ENCODE measurements at regions not wholly inside any gene's neighbourhood (a gene's known extent, or its start where the extent isn't known, plus 50 kb on each side); places are given as distances from the start of the nearest gene placed in this dataset.

GRCh38 chr2:129816813-129817574 is 162.5 kb upstream of the RAB6C start:
- intact Hi-C loops (cut with DNase I): no loop called here
- Histone ChIP-seq H3K4me1 (no peaks in the 10 kb centered on the region), H3K36me3 (no peaks in the 10 kb centered on the region), H3K9me3 (no peaks in the 10 kb centered on the region), H3K4me3 (no peak overlapping the region), H3K27ac (no peak overlapping the region), H3K27me3 (no peaks in the 10 kb centered on the region)
- DNase-seq (ENCODE audit: low spot score in 2 of 2): no peak
- no peak for TF ChIP-seq CTCF (IDR thresholded peaks at IDR 0.05)

GRCh38 chr2:129819855-129820254 is 159.6 kb upstream of the RAB6C start:
- Histone ChIP-seq H3K4me3 (no peak overlapping the region), H3K36me3 (no peaks in the 10 kb centered on the region), H3K27ac (no peak overlapping the region), H3K9me3 (no peaks in the 10 kb centered on the region), H3K4me1 (no peaks in the 10 kb centered on the region), H3K27me3 (no peaks in the 10 kb centered on the region)
- no peak for DNase-seq (ENCODE audit: low spot score in 2 of 2)
- intact Hi-C loops (cut with DNase I): no loop called here
- TF ChIP-seq CTCF (IDR thresholded peaks at IDR 0.05): no peak

GRCh38 chr2:129820908-129821307 is 158.6 kb upstream of the RAB6C start:
- H3K27me3 ChIP-seq: no peaks in the 10 kb centered on the region
- H3K4me3 ChIP-seq: no peak overlapping the region
- DNase-seq (ENCODE audit: low spot score in 2 of 2): no peak
- H3K4me1 ChIP-seq: no peaks in the 10 kb centered on the region
- H3K9me3 ChIP-seq: no peaks in the 10 kb centered on the region
- H3K36me3 ChIP-seq: no peaks in the 10 kb centered on the region
- intact Hi-C loops (cut with DNase I): no loop called here
- no peak overlapping the region for H3K27ac ChIP-seq
- no peak for TF ChIP-seq CTCF (IDR thresholded peaks at IDR 0.05)

- Histone ChIP-seq H3K36me3 (no peaks in the 10 kb centered on the region), H3K27ac (no peak overlapping the region), H3K4me1 (no peaks in the 10 kb centered on the region), H3K27me3 (no peaks in the 10 kb centered on the region), H3K9me3 (no peaks in the 10 kb centered on the region), H3K4me3 (no peak overlapping the region)
- DNase-seq (ENCODE audit: low spot score in 2 of 2): no peak
- intact Hi-C loops (cut with DNase I): no loop called here
- no peak for TF ChIP-seq CTCF (IDR thresholded peaks at IDR 0.05)
Measured at GRCh38 chr2:129821445-129821844, 158.0 kb upstream of the RAB6C start.

- DNase-seq (ENCODE audit: low spot score in 2 of 2): no peak
- H3K4me3 ChIP-seq: no peak overlapping the region
- intact Hi-C loops (cut with DNase I): no loop called here
- no peak for TF ChIP-seq CTCF (IDR thresholded peaks at IDR 0.05)
- no peak overlapping the region for H3K27ac ChIP-seq
- H3K4me1 ChIP-seq: no peaks in the 10 kb centered on the region
- H3K27me3 ChIP-seq: no peaks in the 10 kb centered on the region
- no peaks in the 10 kb centered on the region for H3K36me3 ChIP-seq
- H3K9me3 ChIP-seq: no peaks in the 10 kb centered on the region
Measured at GRCh38 chr2:129823044-129823443, 156.4 kb upstream of the RAB6C start.
